DMS 273 treated with DMSO at 0.1 percent for 48 hours (cell line): ENCODE measurements at regions not wholly inside any gene's neighbourhood (a gene's known extent, or its start where the extent isn't known, plus 50 kb on each side); places are given as distances from the start of the nearest gene placed in this dataset.
A peak's percentile ranks its signal among the peaks of the same experiment; 100 is the strongest.

Experiments used
- DNase-seq: peaks from one replicate; lab custom pipeline; 2025; lab: John Stamatoyannopoulos, UW

DNA sequence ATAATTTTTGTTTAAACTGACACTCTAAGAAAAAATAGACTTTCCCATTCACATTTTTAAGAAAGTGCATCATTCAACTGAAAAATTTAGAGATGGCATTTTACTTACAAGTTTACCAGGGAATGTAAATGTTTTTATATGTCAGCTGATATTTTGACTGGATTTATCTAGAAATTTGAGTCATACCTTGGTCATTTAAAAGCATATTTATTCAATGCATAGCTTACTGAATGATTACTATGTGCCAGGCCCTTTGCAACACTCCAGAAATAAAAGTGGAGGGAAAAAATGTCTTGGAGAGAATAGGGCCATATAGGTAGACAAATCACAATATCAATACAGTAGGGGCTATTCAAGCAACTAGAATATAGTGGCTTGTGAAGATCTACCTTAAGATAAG, 98.4 kb upstream of the FAM3C start:
- no peak for DNase-seq

DNA sequence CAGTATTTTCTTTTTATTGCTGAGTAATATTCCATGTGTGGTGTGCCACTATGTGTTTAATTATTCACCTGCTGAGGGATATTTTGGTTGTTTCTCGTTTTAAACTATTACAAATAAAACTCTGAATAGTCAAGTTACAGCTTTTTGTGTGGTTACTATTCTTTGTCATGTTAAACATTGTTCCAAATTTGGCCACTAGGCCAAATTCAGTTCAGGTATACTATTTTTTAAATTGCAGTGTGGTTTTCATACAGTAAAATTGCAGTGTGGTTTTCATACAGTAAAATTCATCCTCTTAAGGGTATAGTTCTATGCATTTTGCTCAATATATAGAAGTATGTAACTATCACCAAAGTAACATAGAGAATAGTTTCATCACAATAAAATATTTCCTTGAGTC, 97.4 kb upstream of the FAM3C start:
- no peak for DNase-seq

DNA sequence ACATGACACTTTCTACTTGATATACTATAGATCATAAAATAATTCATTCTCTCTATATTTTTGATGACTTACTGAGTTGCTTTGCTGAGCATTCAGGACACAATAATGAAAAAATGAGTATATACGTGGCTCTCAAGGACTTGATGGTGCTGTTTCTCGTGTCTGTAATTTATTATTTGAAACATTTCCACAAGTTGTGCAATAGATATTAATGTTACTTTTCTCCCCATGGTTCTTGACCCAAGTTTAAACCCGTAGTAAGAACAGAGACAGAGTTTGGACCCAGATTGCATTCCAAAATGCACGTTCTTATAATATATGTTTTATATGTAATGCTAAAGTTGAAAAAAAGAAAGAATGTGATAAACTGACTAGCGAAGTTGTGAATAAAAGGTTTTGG, 94.2 kb upstream of the FAM3C start:
- no peak for DNase-seq

DNA sequence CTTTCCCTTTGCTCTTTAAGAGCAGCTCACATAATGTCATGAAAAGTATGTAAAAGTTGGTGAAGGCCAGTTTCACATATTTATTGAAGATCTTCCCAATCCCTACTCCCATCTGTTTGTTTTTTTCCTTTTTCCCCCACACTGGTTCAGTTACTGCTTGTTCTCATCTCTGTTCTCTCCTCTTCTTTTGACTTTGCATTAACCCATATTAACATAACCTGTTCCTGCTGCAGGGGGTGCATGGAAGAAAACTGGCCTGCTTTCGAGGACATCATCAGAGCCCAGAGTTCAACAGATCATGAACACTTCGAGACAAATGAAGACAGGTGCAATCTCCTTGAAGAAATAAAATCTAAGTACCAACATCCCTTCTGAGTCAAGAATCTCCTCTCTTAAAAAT, 93.3 kb upstream of the FAM3C start:
- DNase-seq = no peak

DNA sequence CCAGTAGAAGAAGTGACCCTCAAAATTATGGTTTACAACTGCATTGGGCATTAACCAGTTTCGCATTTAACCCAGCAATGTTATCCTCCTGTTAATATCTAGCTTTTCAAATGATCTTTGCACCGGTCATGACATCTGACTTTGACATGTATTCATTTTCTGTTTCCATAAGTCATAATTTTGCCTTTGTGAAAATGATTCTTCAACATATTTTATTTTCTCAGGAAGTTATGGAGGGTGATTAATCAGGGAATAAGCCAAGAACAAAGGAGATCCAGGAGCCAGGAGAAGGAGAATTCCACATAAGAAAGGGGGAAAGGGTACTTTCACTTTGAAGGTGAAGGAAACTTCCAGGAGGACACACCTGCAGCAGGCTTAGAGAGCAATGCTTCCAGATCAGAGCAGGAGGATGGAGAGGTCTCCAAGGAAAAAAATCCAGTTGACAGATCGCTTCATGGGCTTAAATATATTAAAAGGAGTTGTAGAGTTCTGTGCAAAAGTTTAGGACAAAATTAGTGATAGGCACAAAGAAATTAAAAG, 92.1 kb upstream of the FAM3C start:
- no peak for DNase-seq

DNA sequence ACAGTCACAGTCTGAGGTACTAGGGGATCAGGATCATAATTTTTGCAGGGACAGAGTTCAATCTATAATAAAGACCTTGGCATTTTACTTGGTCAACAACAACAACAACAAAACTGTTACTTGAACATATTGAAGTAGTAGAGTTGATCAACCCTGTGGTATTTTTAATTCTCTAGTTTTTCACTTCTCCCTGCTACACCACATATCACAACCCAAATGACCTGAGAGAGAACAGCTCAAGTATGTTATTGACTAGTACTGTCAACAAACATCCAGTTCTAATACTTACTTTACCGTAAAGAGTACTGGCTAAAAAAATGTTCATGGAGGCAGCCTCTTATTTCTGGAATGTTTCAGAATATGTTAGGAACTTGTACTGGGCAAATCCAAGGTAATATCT, 90.5 kb upstream of the FAM3C start:
- no peak for DNase-seq

DNA sequence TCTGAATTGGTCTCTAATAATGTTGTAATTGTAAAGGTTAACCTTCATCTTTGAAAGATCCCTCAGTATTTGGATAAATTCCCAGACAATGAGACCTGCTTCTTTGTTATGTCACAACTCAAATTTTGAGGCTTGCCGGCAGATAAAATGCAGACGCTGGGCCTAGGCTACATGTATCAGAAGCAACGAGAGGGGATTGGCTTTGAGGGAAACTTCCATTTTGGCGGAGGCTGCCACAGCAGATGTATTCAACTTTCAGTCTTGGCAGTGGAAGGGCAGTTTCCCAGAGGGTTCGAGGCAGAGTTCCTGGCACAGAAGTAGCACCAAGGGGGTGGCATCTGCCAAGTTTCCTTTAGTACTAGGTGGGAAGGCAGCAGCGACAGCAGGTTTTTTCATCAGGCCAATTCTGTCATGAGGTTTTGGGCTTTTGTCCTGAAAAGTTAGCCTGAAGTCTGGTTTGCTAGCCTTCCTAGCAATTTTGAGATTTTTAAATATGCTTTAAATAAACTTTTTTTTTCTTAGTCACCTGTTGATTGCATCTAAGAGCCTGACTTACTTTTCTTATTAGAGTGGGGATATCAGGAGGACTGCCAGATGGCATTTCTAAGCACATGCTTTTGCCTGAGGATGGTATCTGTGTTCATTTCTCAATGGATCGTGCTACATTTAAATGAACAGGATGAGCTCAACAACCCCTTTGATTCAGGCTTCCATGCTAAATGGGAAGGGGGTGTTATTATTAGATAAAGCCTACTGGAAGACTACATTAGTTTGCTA, 89.5 kb upstream of the FAM3C start:
- DNase-seq = peak; percentile 96

DNA sequence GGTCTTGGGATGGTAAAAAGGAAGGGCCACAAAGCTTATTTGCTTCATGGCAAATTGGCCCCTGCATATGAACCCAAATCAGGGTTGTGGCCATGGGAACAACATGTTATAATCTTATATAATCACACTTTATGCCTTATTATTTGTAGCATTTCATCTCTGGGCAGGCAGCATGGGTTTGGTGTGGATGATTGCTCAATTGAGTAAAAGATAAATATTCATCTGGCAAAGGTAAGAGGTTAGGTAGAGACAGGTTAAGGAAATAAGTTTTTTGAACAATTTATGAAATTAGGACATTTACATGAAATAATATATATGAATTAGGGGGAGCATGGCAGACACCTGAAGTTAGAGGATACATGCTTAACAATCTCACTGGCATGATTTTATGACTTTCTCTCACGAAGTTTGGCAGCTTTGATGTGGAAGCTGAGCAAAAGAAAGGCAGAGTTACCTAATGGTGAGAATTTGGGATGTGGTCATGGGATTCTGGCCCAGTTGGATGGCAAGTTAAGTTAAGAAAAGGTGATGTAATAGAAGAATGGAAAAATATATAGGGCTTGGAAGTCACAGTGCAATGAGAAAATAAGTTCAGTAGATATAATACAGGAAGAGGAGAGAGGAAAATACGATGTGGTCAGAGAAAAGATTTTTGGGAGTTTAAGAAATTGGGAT, 88.1 kb upstream of the FAM3C start:
- no peak for DNase-seq

DNA sequence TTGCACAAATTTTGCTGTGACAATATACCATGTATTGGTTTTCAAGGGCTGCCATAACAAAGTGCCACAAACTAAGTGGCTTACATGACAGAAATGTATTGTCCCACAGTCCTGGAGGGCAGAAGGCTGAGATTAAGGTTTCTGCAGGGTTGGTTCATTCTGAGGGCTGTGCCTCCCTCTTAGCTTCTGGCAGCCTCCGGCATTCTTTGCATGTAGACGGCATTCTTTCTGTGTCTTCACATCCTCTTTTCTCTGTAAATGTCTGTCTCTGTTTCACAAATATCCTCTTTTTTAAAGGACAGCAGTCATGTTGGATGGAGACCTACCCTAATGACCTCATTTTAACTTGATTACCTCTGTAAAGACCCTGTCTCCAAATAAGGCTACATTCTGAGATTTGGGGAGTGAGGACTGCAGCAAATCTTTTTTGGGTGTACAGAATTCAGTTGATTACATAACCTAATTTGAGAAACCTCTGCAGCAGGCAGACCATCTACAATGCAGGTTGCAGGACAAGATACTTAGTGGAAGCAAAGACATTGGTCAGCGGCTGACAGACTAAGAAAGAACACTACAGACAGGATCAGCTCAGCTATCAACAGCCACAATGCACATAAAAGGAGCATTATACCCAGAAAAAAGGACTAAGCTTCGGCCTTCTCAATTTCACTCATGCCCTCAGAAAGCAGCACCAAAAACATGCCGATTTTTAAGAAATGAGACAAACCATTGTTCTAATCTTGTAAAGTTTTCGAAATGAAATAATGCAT, 84.6 kb upstream of the FAM3C start:
- DNase-seq = no peak

DNA sequence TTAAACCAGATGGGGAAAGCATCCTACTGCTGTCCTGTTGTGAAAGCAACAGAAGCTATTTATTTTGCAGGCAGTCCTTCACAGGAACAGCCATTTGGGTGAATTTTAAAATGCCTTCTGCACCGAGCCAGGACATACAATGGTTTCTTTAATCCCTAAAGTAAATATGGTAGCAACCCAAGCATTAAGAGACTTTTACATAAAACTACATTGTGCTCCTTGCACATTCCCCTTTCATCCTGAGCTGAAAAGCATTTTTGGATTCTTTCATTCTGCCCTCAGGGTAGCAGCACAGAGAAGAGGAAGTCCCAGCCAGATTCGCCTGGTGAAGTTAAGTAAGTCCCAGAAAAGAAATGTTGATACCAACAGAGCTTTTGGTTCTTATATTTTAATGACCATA, 84.0 kb upstream of the FAM3C start:
- no peak for DNase-seq

DNA sequence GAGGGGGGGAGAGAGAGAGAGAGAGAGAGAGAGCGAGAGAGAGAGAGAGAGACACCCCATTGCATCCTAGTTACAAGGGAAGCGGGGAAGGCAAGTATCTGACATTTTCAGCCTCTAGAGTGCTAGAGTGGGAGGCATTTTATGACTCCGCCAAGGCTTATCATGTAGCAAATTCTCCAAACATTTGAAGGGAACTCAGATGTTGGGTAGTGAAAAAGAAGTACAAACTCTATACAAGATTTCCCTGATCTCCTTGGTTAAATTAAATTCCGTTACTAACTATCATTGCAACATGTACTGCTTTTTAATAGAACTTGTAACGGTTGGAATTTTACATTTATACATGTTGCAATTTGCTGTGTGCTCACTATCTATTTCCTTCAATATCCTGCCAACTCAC, 83.4 kb upstream of the FAM3C start:
- no peak for DNase-seq

DNA sequence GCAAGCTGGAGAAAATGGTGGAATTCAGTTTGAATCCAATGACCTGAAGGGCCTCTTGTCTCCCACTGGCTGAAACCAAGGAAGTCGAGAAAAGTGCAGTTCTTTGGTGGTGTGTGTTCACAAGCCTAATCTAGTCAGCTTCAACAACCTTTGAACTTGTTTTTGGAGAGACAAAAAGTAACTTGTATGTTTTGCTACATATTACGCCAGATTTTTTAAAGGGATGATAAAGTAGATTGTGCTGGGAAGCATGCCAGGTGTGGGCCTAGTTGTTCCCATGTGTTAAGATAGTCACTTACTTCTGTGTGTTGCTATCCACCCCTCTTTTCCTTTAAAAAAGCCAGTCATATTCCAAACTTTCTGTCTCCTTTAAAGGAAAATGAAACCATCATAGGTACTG, 79.7 kb upstream of the FAM3C start:
- DNase-seq = no peak

DNA sequence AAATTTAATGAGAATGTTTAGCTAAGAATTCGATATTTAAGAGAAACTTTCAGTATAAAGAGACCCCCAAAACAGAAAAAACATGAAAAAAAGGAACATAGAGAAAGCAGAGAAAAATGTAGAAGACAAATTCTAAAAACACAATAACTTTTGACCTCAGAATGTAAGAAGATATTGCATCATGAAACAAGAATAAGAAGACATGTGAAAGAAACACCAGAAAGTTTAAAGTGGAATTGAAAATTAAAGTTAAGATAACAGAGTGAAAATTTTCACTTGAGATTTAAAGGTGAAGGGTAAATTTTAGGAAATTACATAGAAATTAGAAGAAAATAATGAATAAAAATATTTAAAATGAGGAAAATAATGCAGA, 78.2 kb upstream of the FAM3C start:
- no peak for DNase-seq

DNA sequence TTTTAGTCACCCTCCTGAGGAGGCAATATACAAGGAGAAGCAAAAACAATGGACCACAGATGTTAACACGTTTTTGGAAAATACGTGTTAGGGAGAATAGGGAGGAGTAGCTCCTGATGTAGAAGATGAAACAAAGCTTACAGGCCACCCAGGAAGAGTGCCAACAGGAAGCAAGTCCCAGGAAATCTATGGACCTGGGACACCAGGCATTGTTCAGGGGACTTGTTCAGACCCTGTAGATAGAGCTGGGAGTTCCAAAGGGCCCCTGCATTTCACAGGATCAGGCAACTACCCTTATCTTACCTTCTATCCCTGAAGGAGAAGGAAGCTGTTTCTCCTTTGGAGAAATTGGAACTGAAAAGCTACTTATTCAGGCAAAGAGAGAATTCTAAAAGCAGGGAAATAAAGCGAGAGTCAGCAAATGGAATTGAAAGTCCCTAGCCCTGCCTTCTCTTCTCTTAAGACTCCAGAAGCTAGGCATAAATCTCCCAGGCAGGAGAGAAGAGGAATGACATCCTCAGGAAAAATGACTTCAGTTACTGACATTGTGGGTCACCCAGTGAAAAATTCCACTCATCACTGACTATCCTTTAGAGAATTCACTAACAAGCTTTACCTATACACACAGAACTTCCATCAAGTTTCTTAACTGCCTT, 77.7 kb upstream of the FAM3C start:
- DNase-seq = no peak

DNA sequence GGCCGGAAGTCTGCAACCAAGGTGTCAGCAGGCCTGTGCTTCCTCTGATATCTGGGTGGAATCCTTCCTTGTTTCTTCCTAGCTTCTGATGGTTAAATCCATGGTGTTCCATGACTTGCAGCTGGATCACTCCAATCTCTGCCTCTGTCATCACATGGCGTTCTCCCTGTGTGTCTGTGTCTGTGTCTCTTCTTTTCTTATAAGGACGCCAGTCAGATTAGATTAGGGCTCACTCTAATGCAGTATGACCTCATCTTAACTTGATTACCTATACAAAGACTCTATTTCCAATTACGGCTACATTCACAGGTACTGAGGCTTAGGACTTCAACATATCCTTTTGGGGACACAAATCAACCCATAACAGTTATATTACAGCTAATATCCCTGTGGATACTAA, 70.3 kb upstream of the FAM3C start:
- DNase-seq = no peak

DNA sequence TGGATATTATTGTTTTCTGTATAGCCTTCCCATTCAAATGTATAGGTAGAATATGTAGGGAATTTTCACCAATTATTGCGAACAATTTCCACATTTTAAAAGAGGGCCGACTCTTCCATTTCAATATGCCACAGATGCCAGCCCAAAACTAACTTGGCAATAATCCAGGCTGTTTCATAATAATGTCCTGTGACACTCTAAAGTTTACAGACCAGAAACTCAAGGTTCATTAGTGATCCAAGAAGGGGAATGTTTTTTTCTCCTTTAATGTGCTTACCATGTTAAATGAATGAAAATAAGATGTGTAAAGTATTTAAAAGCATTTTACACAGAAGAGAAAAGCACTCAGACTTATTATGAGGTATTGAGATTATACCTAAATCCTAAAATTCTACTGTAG, 63.0 kb upstream of the FAM3C start:
- no peak for DNase-seq

DNA sequence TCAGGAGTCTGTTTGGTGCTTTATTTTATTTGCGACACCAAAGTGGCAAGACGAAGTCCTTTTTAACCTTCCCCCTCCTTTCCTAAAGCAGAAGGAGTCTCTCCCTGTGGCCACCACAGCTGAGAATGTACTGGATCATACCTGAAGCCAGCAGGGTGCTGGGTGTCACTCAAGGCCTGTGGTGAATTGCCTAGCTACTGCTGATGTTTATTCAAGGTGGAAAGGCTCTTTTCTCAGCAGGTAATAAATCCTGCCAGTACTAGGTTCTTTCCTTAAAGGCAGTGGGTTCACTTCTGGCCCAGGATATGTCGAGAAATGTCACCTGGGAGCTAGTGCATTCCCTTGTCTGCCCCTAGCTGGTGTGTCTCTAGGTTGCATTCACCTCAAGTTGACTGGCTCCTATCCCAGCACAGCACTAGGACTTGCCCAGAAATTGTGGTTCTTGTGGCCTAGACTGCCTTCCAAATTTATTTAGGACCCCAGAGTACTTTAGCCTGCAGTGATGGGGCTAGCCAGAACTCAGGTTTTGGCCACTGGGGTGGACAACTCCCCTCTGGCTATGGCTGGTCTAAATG, 60.8 kb upstream of the FAM3C start:
- no peak for DNase-seq

DNA sequence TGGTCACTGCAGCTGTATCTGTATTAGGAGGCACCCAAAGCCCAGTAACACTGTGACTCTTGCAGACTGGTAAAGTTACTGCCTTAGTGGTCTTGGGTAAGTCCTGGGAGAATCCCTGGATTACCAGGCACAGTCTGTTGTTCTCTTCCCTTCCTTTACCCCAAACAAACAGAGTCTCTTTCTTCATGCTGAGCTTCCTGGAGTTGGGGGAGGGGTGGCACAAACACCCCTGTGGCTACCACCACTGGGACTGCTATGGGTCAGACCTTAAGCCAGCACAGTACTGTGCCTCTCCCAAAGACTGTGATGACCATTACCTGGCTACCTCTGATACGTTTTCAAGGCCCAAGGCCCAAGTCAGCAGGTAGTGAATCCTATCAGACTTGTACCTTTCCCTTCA, 59.9 kb upstream of the FAM3C start:
- DNase-seq = no peak

DNA sequence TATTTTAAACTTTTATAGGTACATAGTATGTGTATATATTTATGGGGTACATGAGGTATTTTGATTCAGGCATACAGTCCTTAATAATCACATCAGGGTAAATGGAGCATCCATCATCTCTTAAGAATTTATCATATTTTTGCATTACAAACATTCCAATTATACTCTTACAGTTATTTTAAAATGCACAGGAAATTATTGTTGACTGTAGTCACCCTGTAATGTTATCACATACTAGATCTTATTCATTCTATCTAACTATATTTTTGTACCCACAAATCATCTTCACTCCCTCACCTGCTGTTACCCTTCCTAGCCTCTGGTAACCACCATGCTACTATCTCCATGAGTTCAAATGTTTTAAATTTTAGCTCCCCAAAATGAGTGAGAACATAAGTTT, 56.3 kb upstream of the FAM3C start:
- no peak for DNase-seq

DNA sequence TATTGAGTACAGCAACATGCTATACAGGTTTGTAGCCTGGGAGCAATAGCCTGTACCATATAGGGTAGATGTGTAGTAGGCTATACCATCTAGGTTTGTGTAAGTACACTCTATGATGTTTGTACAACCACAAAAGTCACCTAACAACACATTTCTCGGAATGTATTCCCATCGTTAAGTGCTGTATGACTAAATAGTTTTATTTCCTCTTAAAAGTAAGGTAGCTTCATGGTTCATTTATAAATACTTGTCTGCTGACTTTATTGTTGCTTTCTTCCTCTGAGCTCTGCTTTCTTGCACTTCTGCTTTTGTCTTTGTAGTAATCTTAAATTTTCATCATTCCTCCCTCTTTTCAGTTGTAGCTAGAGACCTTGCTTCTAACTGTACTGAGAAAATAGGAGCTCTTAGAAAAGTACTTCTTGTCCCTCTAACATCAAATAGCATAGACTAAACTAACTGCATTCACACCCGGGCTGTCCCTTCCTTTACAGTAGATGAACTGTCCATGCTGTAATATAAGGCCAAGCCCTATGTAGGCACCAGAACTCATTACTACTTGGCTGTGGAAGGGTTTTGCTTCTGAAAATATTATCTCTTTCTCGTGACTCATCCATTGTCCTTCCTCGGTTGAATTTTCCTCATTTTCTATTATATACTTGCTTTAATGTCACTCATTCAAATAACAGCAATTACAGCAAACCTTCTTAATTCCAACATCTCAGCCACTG, 55.4 kb upstream of the FAM3C start:
- no peak for DNase-seq

DNA sequence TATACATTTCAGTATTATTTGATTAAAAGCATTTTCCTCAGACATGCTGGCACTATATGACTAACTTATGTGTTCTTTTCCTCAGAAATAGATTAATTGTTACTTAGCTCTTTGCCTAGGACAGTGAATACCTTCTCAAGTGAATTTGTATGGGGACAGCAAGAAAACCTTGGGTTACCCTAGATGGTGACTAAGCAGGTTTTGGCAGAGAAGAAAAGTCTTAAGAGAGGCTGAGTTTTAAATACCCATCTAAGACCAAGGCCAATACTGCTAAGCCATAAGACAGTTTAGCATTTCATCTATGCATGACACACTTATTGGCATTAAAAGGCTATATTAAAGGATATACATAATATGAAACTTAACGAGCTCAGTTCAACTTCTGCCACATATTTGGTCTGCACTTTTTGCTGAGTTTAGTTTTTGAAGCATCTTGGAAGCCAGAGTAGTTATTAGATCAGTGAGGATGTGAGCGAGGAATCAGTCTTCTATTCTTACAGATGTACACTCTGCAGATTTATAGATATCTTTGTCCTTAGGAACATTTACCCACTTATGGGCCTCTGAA, 54.6 kb upstream of the FAM3C start:
- DNase-seq = no peak
